Muscle layer of colon (tissue), 2 donors: ENCODE measurements at regions not wholly inside any gene's neighbourhood (a gene's known extent, or its start where the extent isn't known, plus 50 kb on each side); places are given as distances from the start of the nearest gene placed in this dataset.

ENCODE experiments used
- H3K27ac ChIP-seq: one replicate; pipeline ENCODE4 v1.7.0; 2013; ENCODE audit warnings: low read depth, mild to moderate bottlenecking, low read length, moderate library complexity
- H3K27me3 ChIP-seq, 2 donors: one replicate each; pipeline ENCODE4 v1.7.0; 2013; ENCODE audit warnings: low read length in 2 of 2, mild to moderate bottlenecking in 2 of 2; ENCODE audit not compliant: insufficient read depth in 2 of 2, control insufficient read depth in 1 of 2
- H3K36me3 ChIP-seq: one replicate; pipeline ENCODE4 v1.7.0; 2013; ENCODE audit warnings: mild to moderate bottlenecking, low read length; ENCODE audit not compliant: insufficient read depth
- H3K4me1 ChIP-seq: one replicate; pipeline ENCODE4 v1.7.0; 2013; ENCODE audit warnings: mild to moderate bottlenecking, low read length; ENCODE audit not compliant: insufficient read depth
- H3K4me3 ChIP-seq, 2 donors: one replicate each; pipeline ENCODE4 v1.7.0; 2013; ENCODE audit warnings: low read length in 2 of 2, low read depth in 1 of 2, mild to moderate bottlenecking in 1 of 2, moderate library complexity in 1 of 2
- H3K9ac ChIP-seq: one replicate; pipeline ENCODE4 v1.7.0; 2013; ENCODE audit warnings: low read length
- H3K9me3 ChIP-seq: one replicate; pipeline ENCODE4 v1.7.0; 2013; ENCODE audit warnings: mild to moderate bottlenecking, low read length
- donor health status: abdominal sarcoma.
- donor health status: Adenocarcinoma of cecum.

DNA sequence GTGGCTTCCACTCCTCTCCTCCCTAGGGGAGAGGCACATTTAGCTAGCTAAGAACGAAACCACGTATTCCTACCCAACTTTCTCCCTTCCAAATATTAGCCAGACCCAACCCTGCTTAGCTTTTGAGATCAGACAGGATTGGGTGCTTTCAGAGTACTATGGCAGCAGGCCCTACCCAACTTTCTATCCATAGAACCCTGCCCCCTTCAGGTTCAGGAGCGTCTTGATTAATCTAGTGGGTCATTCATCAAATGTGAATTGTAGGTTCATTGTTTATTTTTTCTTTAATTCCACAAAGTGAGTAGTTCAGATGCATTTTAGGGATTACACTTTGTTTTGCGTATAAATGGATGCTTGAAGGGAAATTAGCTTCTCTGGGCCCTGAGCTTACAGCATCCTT lies 188.3 kb downstream of the MIB1 start:
- Histone ChIP-seq H3K9ac (no peak overlapping the region), H3K9me3 (no peaks in the 10 kb centered on the region), H3K4me1 (peaks cover 10% of the 10 kb centered on the region), H3K36me3 (no peaks in the 10 kb centered on the region), H3K4me3 (no peak overlapping the region), H3K27ac (no peak overlapping the region), H3K27me3 (no peaks in the 10 kb centered on the region)

DNA sequence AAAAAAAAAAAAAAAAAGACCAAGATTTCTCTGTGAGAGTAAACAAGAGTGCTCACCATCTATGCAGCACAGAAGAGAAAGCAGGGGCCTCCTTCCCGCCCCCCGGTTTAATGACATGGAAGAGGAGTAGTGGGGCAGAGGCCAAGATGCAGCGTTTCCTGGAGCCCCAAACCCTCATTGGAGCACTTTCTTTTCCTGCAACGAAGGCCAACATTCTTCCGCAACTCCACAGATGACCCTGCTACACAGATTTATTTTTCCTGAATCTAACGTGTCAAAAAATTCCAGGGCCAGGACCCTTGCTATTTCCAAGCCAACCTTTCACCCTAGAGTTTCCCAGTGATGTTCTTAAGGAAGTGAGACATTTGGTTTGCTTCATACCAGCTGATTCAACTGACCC lies 189.6 kb downstream of the MIB1 start:
- no peak overlapping the region for H3K9ac ChIP-seq
- H3K36me3 ChIP-seq: no peaks in the 10 kb centered on the region
- no peaks in the 10 kb centered on the region for H3K9me3 ChIP-seq
- no peak overlapping the region for H3K4me3 ChIP-seq
- no peaks in the 10 kb centered on the region for H3K27me3 ChIP-seq
- H3K4me1 ChIP-seq: peaks cover 10% of the 10 kb centered on the region
- H3K27ac ChIP-seq: no peak overlapping the region

GRCh38 chr18:21933931-21934765 lies 193.6 kb downstream of the MIB1 start:
- Histone ChIP-seq H3K9ac (no peak overlapping the region), H3K4me1 (peaks cover 10% of the 10 kb centered on the region), H3K36me3 (no peaks in the 10 kb centered on the region), H3K4me3 (no peak overlapping the region), H3K27ac (no peak overlapping the region), H3K9me3 (no peaks in the 10 kb centered on the region), H3K27me3 (no peaks in the 10 kb centered on the region)

DNA sequence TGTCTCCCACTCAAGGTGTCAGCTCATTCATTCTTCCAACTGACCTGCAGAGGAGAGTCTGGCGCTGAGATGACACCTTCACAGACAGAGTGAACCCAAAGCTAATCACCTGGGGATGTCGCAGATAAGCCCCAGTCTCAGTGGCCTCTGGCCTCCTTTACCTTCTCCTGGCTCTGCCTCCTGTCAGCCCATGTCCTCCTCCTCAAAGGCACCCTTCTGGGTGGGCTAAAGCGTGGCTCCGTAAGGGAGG lies 194.1 kb downstream of the MIB1 start:
- Histone ChIP-seq H3K9ac (no peak overlapping the region), H3K36me3 (no peaks in the 10 kb centered on the region), H3K4me3 (no peak overlapping the region), H3K4me1 (peaks cover 10% of the 10 kb centered on the region), H3K27me3 (no peaks in the 10 kb centered on the region), H3K9me3 (no peaks in the 10 kb centered on the region), H3K27ac (no peak overlapping the region)

DNA sequence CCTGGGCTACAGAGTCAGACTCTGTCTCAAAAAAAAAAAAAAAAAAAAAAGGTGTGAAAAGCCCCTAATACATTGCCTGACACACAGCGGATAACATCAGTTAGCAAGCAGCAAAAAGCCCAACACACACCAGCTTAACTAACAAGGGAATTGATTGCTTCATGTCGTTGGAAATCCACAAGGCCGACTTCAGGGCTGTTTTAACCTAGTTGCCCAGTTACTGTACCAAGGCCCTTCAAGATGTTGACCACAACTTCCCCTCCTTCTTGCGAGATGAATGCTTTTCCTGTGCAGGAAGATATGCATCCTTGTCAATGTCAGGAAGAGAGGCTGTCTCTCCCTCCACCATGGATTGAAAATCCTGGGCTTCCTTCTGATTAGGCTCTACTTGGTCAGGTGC lies 202.9 kb downstream of the MIB1 start:
- Histone ChIP-seq H3K36me3 (no peaks in the 10 kb centered on the region), H3K9me3 (no peaks in the 10 kb centered on the region), H3K4me1 (no peaks in the 10 kb centered on the region), H3K27ac (no peak overlapping the region), H3K27me3 (no peaks in the 10 kb centered on the region), H3K9ac (no peak overlapping the region), H3K4me3 (no peak overlapping the region)

- Histone ChIP-seq H3K27ac (no peak overlapping the region), H3K4me3 (no peak overlapping the region), H3K36me3 (no peaks in the 10 kb centered on the region), H3K27me3 (no peaks in the 10 kb centered on the region), H3K9ac (no peak overlapping the region), H3K9me3 (no peaks in the 10 kb centered on the region), H3K4me1 (no peaks in the 10 kb centered on the region)
These were observed 208.9 kb downstream of the MIB1 start for GRCh38 chr18:21949326-21950015.

GRCh38 chr18:21955757-21956652 lies 213.4 kb upstream of the GATA6 start:
- no peak overlapping the region for H3K27ac ChIP-seq
- H3K27me3 ChIP-seq: no peaks in the 10 kb centered on the region
- H3K9me3 ChIP-seq: no peaks in the 10 kb centered on the region
- no peaks in the 10 kb centered on the region for H3K36me3 ChIP-seq
- no peak overlapping the region for H3K9ac ChIP-seq
- H3K4me1 ChIP-seq: no peaks in the 10 kb centered on the region
- no peak overlapping the region for H3K4me3 ChIP-seq

DNA sequence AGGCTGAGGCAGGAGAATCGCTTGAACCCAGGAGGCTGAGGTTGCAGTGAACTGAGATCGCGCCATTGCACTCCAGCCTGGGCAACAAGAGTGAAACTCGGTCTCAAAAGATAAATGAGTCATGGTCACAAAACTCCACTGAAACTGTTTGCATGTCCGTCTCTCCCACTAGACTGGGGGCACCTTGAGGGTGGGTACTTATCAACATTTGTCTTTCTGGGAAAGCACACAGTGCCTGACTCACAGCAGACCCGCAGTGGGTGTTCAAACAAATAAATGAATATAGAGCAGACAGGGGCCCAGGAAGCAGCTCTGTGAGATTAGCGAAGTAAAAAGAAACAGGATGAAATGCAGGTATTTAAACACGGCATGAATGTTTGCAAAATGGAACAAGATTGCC lies 211.1 kb upstream of the GATA6 start:
- no peaks in the 10 kb centered on the region for H3K36me3 ChIP-seq
- no peak overlapping the region for H3K4me3 ChIP-seq

GRCh38 chr18:21958707-21959450 lies 210.5 kb upstream of the GATA6 start:
- Histone ChIP-seq H3K9me3 (no peaks in the 10 kb centered on the region), H3K9ac (no peak overlapping the region), H3K4me1 (no peaks in the 10 kb centered on the region), H3K27me3 (no peaks in the 10 kb centered on the region), H3K36me3 (no peaks in the 10 kb centered on the region), H3K27ac (no peak overlapping the region), H3K4me3 (no peak overlapping the region)

More for the DNA sequence above, 211.1 kb upstream of the GATA6 start:
- no peak overlapping the region for H3K9ac ChIP-seq
- H3K4me1 ChIP-seq: no peaks in the 10 kb centered on the region
- H3K27ac ChIP-seq: no peak overlapping the region
- H3K27me3 ChIP-seq: no peaks in the 10 kb centered on the region
- H3K9me3 ChIP-seq: no peaks in the 10 kb centered on the region

- Histone ChIP-seq H3K9me3 (no peaks in the 10 kb centered on the region), H3K9ac (no peak overlapping the region), H3K36me3 (no peaks in the 10 kb centered on the region), H3K4me3 (no peak overlapping the region), H3K27ac (no peak overlapping the region), H3K4me1 (no peaks in the 10 kb centered on the region), H3K27me3 (no peaks in the 10 kb centered on the region)
These were observed 209.2 kb upstream of the GATA6 start for GRCh38 chr18:21960189-21960588.

- Histone ChIP-seq H3K27me3 (no peaks in the 10 kb centered on the region), H3K4me3 (no peak overlapping the region), H3K9ac (no peak overlapping the region), H3K27ac (no peak overlapping the region), H3K9me3 (no peaks in the 10 kb centered on the region), H3K4me1 (no peaks in the 10 kb centered on the region), H3K36me3 (no peaks in the 10 kb centered on the region)
These were observed 206.1 kb upstream of the GATA6 start for GRCh38 chr18:21963336-21963735.
